H1 (cell line): ENCODE measurements at regions not wholly inside any gene's neighbourhood (a gene's known extent, or its start where the extent isn't known, plus 50 kb on each side); places are given as distances from the start of the nearest gene placed in this dataset.

Experiments used
- JUND ChIP-seq: IDR thresholded peaks from 2 replicates; pipeline ENCODE4 v1.6.1; 2011; ENCODE audit warnings: mild to moderate bottlenecking, improper control_type of control experiment, low read length
- POLR2A ChIP-seq, 2 experiments: IDR thresholded peaks; 1 replicate in 1 of 2; 2 replicates in 1 of 2; pipeline ENCODE4 v1.6.1; 2011; ENCODE audit warnings: low read depth in 2 of 2, low read length in 2 of 2, mild to moderate bottlenecking in 2 of 2; ENCODE audit errors: control extremely low read depth in 1 of 2
- POLR2AphosphoS5 ChIP-seq: IDR thresholded peaks from 2 replicates; pipeline ENCODE4 v1.6.1; 2011; ENCODE audit warnings: low read depth, low read length
- SIRT6 ChIP-seq: IDR thresholded peaks from one replicate; pipeline ENCODE4 v1.7.1; 2012; ENCODE audit warnings: low read length, inconsistent platforms
- SRF ChIP-seq: IDR thresholded peaks from 2 replicates; pipeline ENCODE4 v1.6.1; 2011; ENCODE audit warnings: mild to moderate bottlenecking, low read depth, low read length, moderate library complexity

- TF ChIP-seq POLR2AphosphoS5 (no peak), POLR2A (IDR thresholded peaks at IDR 0.05; ENCODE audit: control extremely low read depth in 1 of 2, low read depth in 2 of 2, low read length in 2 of 2) (no peak), SIRT6 (no peak), JUND (no peak), SRF (no peak)
Observed at GRCh38 chr2:139909136-139909535, 1128.9 kb upstream of the NXPH2 start (continued).
